ENCODE measurements at regions not wholly inside any gene's neighbourhood (a gene's known extent, or its start where the extent isn't known, plus 50 kb on each side); places are given as distances from the start of the nearest gene placed in this dataset.

GRCh38 chr9:81097131-81097847 is 592.1 kb downstream of the TLE1 start:
- intact Hi-C loops (cut with DNase I, micrococcal nuclease): no loop called here
- no peaks in the 10 kb centered on the region for H3K9me3 ChIP-seq
- no peak for ATAC-seq
- H3K4me1 ChIP-seq (ENCODE audit: low read depth): no peaks in the 10 kb centered on the region
- H3K4me3 ChIP-seq: no peak overlapping the region
- no peaks in the 10 kb centered on the region for H3K36me3 ChIP-seq (ENCODE audit: low read depth)
- TF ChIP-seq CTCF (IDR thresholded peaks at IDR 0.05): no peak
- no peak for DNase-seq

GRCh38 chr9:81096625-81097024 is 592.7 kb downstream of the TLE1 start:
- H3K9me3 ChIP-seq: no peaks in the 10 kb centered on the region
- ATAC-seq (no peak), DNase-seq (no peak)
- intact Hi-C loops (cut with DNase I, micrococcal nuclease): no loop called here
- no peaks in the 10 kb centered on the region for H3K4me1 ChIP-seq (ENCODE audit: low read depth)
- no peaks in the 10 kb centered on the region for H3K36me3 ChIP-seq (ENCODE audit: low read depth)
- H3K4me3 ChIP-seq: no peak overlapping the region
- TF ChIP-seq CTCF (IDR thresholded peaks at IDR 0.05): no peak

- Histone ChIP-seq H3K9me3 (no peaks in the 10 kb centered on the region), H3K36me3 (ENCODE audit: low read depth) (no peaks in the 10 kb centered on the region), H3K4me1 (ENCODE audit: low read depth) (no peaks in the 10 kb centered on the region), H3K4me3 (no peak overlapping the region)
- intact Hi-C loops (cut with DNase I, micrococcal nuclease): no loop called here
- TF ChIP-seq CTCF (IDR thresholded peaks at IDR 0.05): no peak
- DNase-seq (no peak), ATAC-seq (no peak)
Observed at GRCh38 chr9:81092057-81092456, 597.3 kb downstream of the TLE1 start.

- intact Hi-C loops (cut with DNase I, micrococcal nuclease): no loop called here
Observed at GRCh38 chr9:81088341-81088740, 601.0 kb downstream of the TLE1 start.

GRCh38 chr9:81086416-81086815 is 602.9 kb downstream of the TLE1 start:
- no peak for ATAC-seq

More at GRCh38 chr9:81088341-81088740, 601.0 kb downstream of the TLE1 start:
- no peak for DNase-seq
- no peak for ATAC-seq
- Histone ChIP-seq H3K36me3 (ENCODE audit: low read depth) (no peaks in the 10 kb centered on the region), H3K4me3 (no peak overlapping the region), H3K4me1 (ENCODE audit: low read depth) (no peaks in the 10 kb centered on the region), H3K9me3 (no peaks in the 10 kb centered on the region)
- TF ChIP-seq CTCF (IDR thresholded peaks at IDR 0.05): no peak

More at GRCh38 chr9:81086416-81086815, 602.9 kb downstream of the TLE1 start:
- intact Hi-C loops (cut with DNase I, micrococcal nuclease): no loop called here
- Histone ChIP-seq H3K4me1 (ENCODE audit: low read depth) (no peaks in the 10 kb centered on the region), H3K9me3 (no peaks in the 10 kb centered on the region), H3K4me3 (no peak overlapping the region), H3K36me3 (ENCODE audit: low read depth) (no peaks in the 10 kb centered on the region)
- TF ChIP-seq CTCF (IDR thresholded peaks at IDR 0.05): no peak
- DNase-seq: no peak
